Neuronal stem cell (in vitro differentiated cells): ENCODE measurements at regions not wholly inside any gene's neighbourhood (a gene's known extent, or its start where the extent isn't known, plus 50 kb on each side); places are given as distances from the start of the nearest gene placed in this dataset.
"Not testable (repeated sequence)": the region's sequence is repeated elsewhere in the genome, so short reads cannot be mapped to it uniquely, and the experiment has no call there.

Experiments
- DNase-seq: peaks from one replicate; pipeline ENCODE4 v3.0.0-alpha.2; 2013; ENCODE audit warnings: low spot score
- H2AFZ ChIP-seq: one replicate; pipeline ENCODE4 v1.6.1; 2013; ENCODE audit warnings: mild to moderate bottlenecking, low read length, inconsistent platforms
- H2AK5ac ChIP-seq: 2 replicates; pipeline ENCODE4 v1.6.1; 2013; ENCODE audit warnings: low read depth, mild to moderate bottlenecking, inconsistent platforms, low read length, moderate library complexity, mixed read lengths
- H2BK120ac ChIP-seq: 2 replicates; pipeline ENCODE4 v1.6.1; 2013; ENCODE audit warnings: low read depth, mild to moderate bottlenecking, inconsistent platforms, low read length, moderate library complexity, mixed read lengths
- H2BK12ac ChIP-seq: one replicate; pipeline ENCODE4 v1.6.1; 2013; ENCODE audit warnings: low read length, inconsistent platforms
- H2BK15ac ChIP-seq: 2 replicates; pipeline ENCODE4 v1.6.1; 2013; ENCODE audit warnings: mild to moderate bottlenecking, low read length, inconsistent platforms, mixed read lengths
- H2BK5ac ChIP-seq: one replicate; pipeline ENCODE4 v1.6.1; 2013; ENCODE audit warnings: inconsistent platforms, mild to moderate bottlenecking, low read length, moderate library complexity
- H3K14ac ChIP-seq: one replicate; pipeline ENCODE4 v1.6.1; 2013; ENCODE audit warnings: low read length, inconsistent platforms
- H3K18ac ChIP-seq: 2 replicates; pipeline ENCODE4 v1.6.1; 2013; ENCODE audit warnings: low read length, inconsistent platforms
- H3K23ac ChIP-seq: 2 replicates; pipeline ENCODE4 v1.6.1; 2013; ENCODE audit warnings: low read depth, mild to moderate bottlenecking, mixed read lengths, low read length, inconsistent platforms; ENCODE audit not compliant: poor library complexity
- H3K27ac ChIP-seq: replicated peaks from 3 replicates; pipeline ENCODE4 v1.5.1; 2013; ENCODE audit warnings: low read length, inconsistent platforms
- H3K27me3 ChIP-seq, 3 experiments: 2 replicates each; pipeline ENCODE4 v1.6.1; 2013; ENCODE audit warnings: low read length in 3 of 3, mild to moderate bottlenecking in 2 of 3, inconsistent platforms in 1 of 3, low read depth in 1 of 3, mixed read lengths in 1 of 3, moderate library complexity in 1 of 3; ENCODE audit not compliant: control insufficient read depth in 3 of 3, insufficient read depth in 3 of 3
- H3K36me3 ChIP-seq, 2 donors: replicated peaks in 1 of 2; 2 replicates each; pipeline ENCODE4 v1.6.1; 2013; ENCODE audit warnings: low read length in 2 of 2; ENCODE audit not compliant: control insufficient read depth in 2 of 2, insufficient read depth in 2 of 2
- H3K4ac ChIP-seq: 2 replicates; pipeline ENCODE4 v1.6.1; 2013; ENCODE audit warnings: inconsistent platforms, mild to moderate bottlenecking, low read length, moderate library complexity
- H3K4me1 ChIP-seq, 2 donors: 1 replicate in 1 of 2; 2 replicates in 1 of 2; pipeline ENCODE4 v1.6.1; 2013; ENCODE audit warnings: low read length in 2 of 2, low read depth in 1 of 2; ENCODE audit not compliant: control insufficient read depth in 2 of 2, insufficient read depth in 1 of 2
- H3K4me2 ChIP-seq: one replicate; pipeline ENCODE4 v1.6.1; 2013; ENCODE audit warnings: mild to moderate bottlenecking, low read length, inconsistent platforms; ENCODE audit not compliant: insufficient read depth, poor library complexity, severe bottlenecking
- H3K4me3 ChIP-seq, 2 donors: 2 replicates each; pipeline ENCODE4 v1.5.1; 2013; ENCODE audit warnings: low read length in 2 of 2, mild to moderate bottlenecking in 2 of 2, inconsistent platforms in 1 of 2, moderate library complexity in 1 of 2
- H3K79me1 ChIP-seq: one replicate; pipeline ENCODE4 v1.6.1; 2013; ENCODE audit warnings: low read depth, mild to moderate bottlenecking, inconsistent platforms, low read length, moderate library complexity
- H3K9ac ChIP-seq: one replicate; pipeline ENCODE4 v1.6.1; 2013; ENCODE audit warnings: mild to moderate bottlenecking, low read depth, low read length, inconsistent platforms; ENCODE audit not compliant: poor library complexity
- H3K9me3 ChIP-seq, 2 donors: replicated peaks in 1 of 2; 2 replicates each; pipeline versions ENCODE3 to v1.6.1; 2013; ENCODE audit warnings: low read length in 2 of 2, mild to moderate bottlenecking in 2 of 2, inconsistent platforms in 1 of 2, low read depth in 1 of 2, mixed read lengths in 1 of 2, moderate library complexity in 1 of 2; ENCODE audit not compliant: control insufficient read depth in 2 of 2, insufficient read depth in 1 of 2
- H4K8ac ChIP-seq: one replicate; pipeline ENCODE4 v1.6.1; 2013; ENCODE audit warnings: low read depth, mild to moderate bottlenecking, inconsistent platforms, low read length, moderate library complexity
- H4K91ac ChIP-seq: one replicate; pipeline ENCODE4 v1.6.1; 2013; ENCODE audit warnings: low read length, low read depth, mild to moderate bottlenecking, inconsistent platforms; ENCODE audit not compliant: poor library complexity
- WGBS, 2 donors: extraction: QIAGEN DNeasy Blood & Tissue Kit; methylation state at CpG; one replicate each; pipeline ENCODE4 v1.1.7; 2013; ENCODE audit warnings: missing lambda C conversion rate in 2 of 2, mixed read lengths in 1 of 2; ENCODE audit not compliant: insufficient read length in 2 of 2, insufficient replicate concordance in 1 of 2; ENCODE audit errors: extremely low coverage in 2 of 2; 5-methylcytosine and 5-hydroxymethylcytosine counted together

GRCh38 chr7:46909601-46910051 is 672.3 kb downstream of the TNS3 start:
- no CpG with 5 or more reads among the region's 7 CpGs for WGBS, 2 donors
- H3K14ac ChIP-seq = no peak overlapping the region
- no peaks in the 10 kb centered on the region for H3K79me1 ChIP-seq
- no peak overlapping the region for H2AK5ac ChIP-seq
- no peak overlapping the region for H2AFZ ChIP-seq
- no peak overlapping the region for H3K18ac ChIP-seq
- H4K91ac ChIP-seq = no peak overlapping the region
- no peak overlapping the region for H3K4me2 ChIP-seq
- H2BK5ac ChIP-seq = no peak overlapping the region
- no peak overlapping the region for H3K9ac ChIP-seq
- no peaks in the 10 kb centered on the region for H3K9me3 ChIP-seq
- no peaks in the 10 kb centered on the region for H3K4me1 ChIP-seq
- H3K27me3 ChIP-seq = no peaks in the 10 kb centered on the region
- no peak overlapping the region for H3K4me3 ChIP-seq
- H3K36me3 ChIP-seq = no peaks in the 10 kb centered on the region
- H2BK15ac ChIP-seq = no peak overlapping the region
- H3K27ac ChIP-seq = no peak overlapping the region
- no peak overlapping the region for H2BK120ac ChIP-seq
- no peak overlapping the region for H3K23ac ChIP-seq
- H3K4ac ChIP-seq = no peak overlapping the region
- H4K8ac ChIP-seq = no peak overlapping the region
- DNase-seq = no peak
- no peak overlapping the region for H2BK12ac ChIP-seq

DNA sequence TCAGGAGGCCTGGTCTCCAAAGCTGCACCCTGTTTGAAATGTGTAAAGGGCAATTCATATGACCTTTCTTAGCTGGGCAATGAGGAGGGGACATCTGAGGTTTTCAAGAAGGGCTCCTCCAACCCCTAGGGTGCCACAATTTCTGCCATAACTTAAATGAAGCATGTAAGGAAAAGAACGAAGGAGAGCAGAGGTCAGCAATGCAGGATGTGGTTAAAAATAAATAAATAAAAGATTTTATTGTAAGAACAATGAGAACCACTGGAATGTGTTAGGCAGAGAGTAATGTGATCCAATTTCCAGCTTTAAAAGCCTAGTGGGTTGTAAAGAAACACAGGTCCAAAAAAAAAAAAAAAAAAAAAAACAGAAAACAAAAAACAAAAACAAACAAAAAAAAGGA is 673.1 kb downstream of the TNS3 start:
- H3K27me3 ChIP-seq = no peaks in the 10 kb centered on the region
- no peak overlapping the region for H3K4ac ChIP-seq
- H3K36me3 ChIP-seq = no peaks in the 10 kb centered on the region
- H2AK5ac ChIP-seq = no peak overlapping the region
- H3K4me1 ChIP-seq = no peaks in the 10 kb centered on the region
- no peak overlapping the region for H3K27ac ChIP-seq
- no peak overlapping the region for H2BK5ac ChIP-seq
- H4K8ac ChIP-seq = peak overlapping the region; percentile 43
- no peaks in the 10 kb centered on the region for H3K9me3 ChIP-seq
- H3K14ac ChIP-seq = no peak overlapping the region
- no peak overlapping the region for H3K4me3 ChIP-seq
- no peak overlapping the region for H2AFZ ChIP-seq
- no peak overlapping the region for H2BK120ac ChIP-seq
- H3K4me2 ChIP-seq = no peak overlapping the region
- no peak overlapping the region for H4K91ac ChIP-seq
- H3K18ac ChIP-seq = no peak overlapping the region
- no peaks in the 10 kb centered on the region for H3K79me1 ChIP-seq
- no peak overlapping the region for H2BK12ac ChIP-seq
- H3K23ac ChIP-seq = no peak overlapping the region
- H2BK15ac ChIP-seq = no peak overlapping the region
- WGBS, 2 donors = no CpG with 5 or more reads among the region's 1 CpG
- no peak overlapping the region for H3K9ac ChIP-seq
- DNase-seq = no peak

DNA sequence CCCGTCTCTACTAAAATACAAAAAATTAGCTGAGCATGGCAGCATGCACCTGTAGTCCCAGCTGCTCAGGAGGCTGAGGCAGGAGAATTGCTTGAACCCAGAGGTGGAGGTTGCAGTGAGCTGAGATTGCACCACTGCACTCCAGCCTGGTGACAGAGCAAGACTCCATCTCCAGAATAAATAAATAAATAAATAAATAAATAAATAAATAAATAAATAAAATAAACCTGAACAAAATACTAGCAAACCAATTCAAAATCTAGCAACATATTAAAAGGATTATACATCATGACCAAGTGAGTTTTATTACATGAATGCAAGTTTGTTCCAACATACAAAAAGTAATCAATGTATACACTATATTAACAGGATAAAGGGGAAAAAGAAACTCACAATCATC is 677.4 kb downstream of the TNS3 start:
- not testable (repeated sequence) for DNase-seq

GRCh38 chr7:46902463-46902862 is 679.4 kb downstream of the TNS3 start:
- no peak overlapping the region for H2AFZ ChIP-seq
- no peaks in the 10 kb centered on the region for H3K27me3 ChIP-seq
- H3K4me1 ChIP-seq = no peaks in the 10 kb centered on the region
- H2BK12ac ChIP-seq = no peak overlapping the region
- DNase-seq = no peak
- H2BK15ac ChIP-seq = no peak overlapping the region
- no peak overlapping the region for H2BK120ac ChIP-seq
- H3K4me3 ChIP-seq = no peak overlapping the region
- H2BK5ac ChIP-seq = no peak overlapping the region
- H3K23ac ChIP-seq = no peak overlapping the region
- no peak overlapping the region for H3K14ac ChIP-seq
- H4K8ac ChIP-seq = no peak overlapping the region
- no CpG with 5 or more reads among the region's 2 CpGs for WGBS, 2 donors
- no peak overlapping the region for H3K18ac ChIP-seq
- no peak overlapping the region for H3K4ac ChIP-seq
- no peak overlapping the region for H3K4me2 ChIP-seq
- H2AK5ac ChIP-seq = no peak overlapping the region
- H3K36me3 ChIP-seq = no peaks in the 10 kb centered on the region
- H3K9ac ChIP-seq = no peak overlapping the region
- H3K79me1 ChIP-seq = no peaks in the 10 kb centered on the region
- no peaks in the 10 kb centered on the region for H3K9me3 ChIP-seq
- no peak overlapping the region for H4K91ac ChIP-seq
- no peak overlapping the region for H3K27ac ChIP-seq

More for the DNA sequence above, 677.4 kb downstream of the TNS3 start:
- H3K14ac ChIP-seq, H3K23ac ChIP-seq, H3K4ac ChIP-seq, H3K4me2 ChIP-seq, H3K27me3 ChIP-seq, H2AK5ac ChIP-seq, H2AFZ ChIP-seq, H3K4me3 ChIP-seq, H3K9ac ChIP-seq, H4K8ac ChIP-seq, H2BK12ac ChIP-seq, H3K36me3 ChIP-seq, H3K4me1 ChIP-seq, H2BK120ac ChIP-seq, H3K27ac ChIP-seq, H3K18ac ChIP-seq, H2BK5ac ChIP-seq, H4K91ac ChIP-seq, H3K9me3 ChIP-seq, H3K79me1 ChIP-seq, H2BK15ac ChIP-seq: not testable (repeated sequence)
- no CpG with 5 or more reads among the region's 1 CpG for WGBS, 2 donors
